ENCODE measurements at regions not wholly inside any gene's neighbourhood (a gene's known extent, or its start where the extent isn't known, plus 50 kb on each side); places are given as distances from the start of the nearest gene placed in this dataset.

GRCh38 chr22:49324527-49325491 lies 502.9 kb downstream of the BRD1 start:
- no peak overlapping the region for H3K4me3 ChIP-seq (ENCODE audit: low read depth, low read length)
- DNase-seq (ENCODE audit: low read depth): no peak
- in situ Hi-C loops (cut with HindIII; ENCODE audit: low sequenced_read_pairs): no loop called here
- TF ChIP-seq CTCF (IDR thresholded peaks at IDR 0.05; ENCODE audit: low read depth, low read length, missing control alignments): no peak

- no peak for TF ChIP-seq CTCF (IDR thresholded peaks at IDR 0.05; ENCODE audit: low read depth, low read length, missing control alignments)
- no peak overlapping the region for H3K4me3 ChIP-seq (ENCODE audit: low read depth, low read length)
- in situ Hi-C loops (cut with HindIII; ENCODE audit: low sequenced_read_pairs): no loop called here
- no peak for DNase-seq (ENCODE audit: low read depth)
Measured at GRCh38 chr22:49323751-49324415, 503.8 kb downstream of the BRD1 start.

GRCh38 chr22:49322861-49323622 lies 504.6 kb downstream of the BRD1 start:
- in situ Hi-C loops (cut with HindIII; ENCODE audit: low sequenced_read_pairs): no loop called here
- DNase-seq (ENCODE audit: low read depth): no peak
- H3K4me3 ChIP-seq (ENCODE audit: low read depth, low read length): no peak overlapping the region
- TF ChIP-seq CTCF (IDR thresholded peaks at IDR 0.05; ENCODE audit: low read depth, low read length, missing control alignments): no peak

GRCh38 chr22:49322231-49322630 lies 505.4 kb downstream of the BRD1 start:
- no peak for DNase-seq (ENCODE audit: low read depth)
- in situ Hi-C loops (cut with HindIII; ENCODE audit: low sequenced_read_pairs): no loop called here
- no peak for TF ChIP-seq CTCF (IDR thresholded peaks at IDR 0.05; ENCODE audit: low read depth, low read length, missing control alignments)
- no peak overlapping the region for H3K4me3 ChIP-seq (ENCODE audit: low read depth, low read length)

- no peak for TF ChIP-seq CTCF (IDR thresholded peaks at IDR 0.05; ENCODE audit: low read depth, low read length, missing control alignments)
- H3K4me3 ChIP-seq (ENCODE audit: low read depth, low read length): no peak overlapping the region
- in situ Hi-C loops (cut with HindIII; ENCODE audit: low sequenced_read_pairs): no loop called here
- no peak for DNase-seq (ENCODE audit: low read depth)
Measured at GRCh38 chr22:49321477-49322055, 506.1 kb downstream of the BRD1 start.
